Esophagus mucosa (tissue), 1 donor: ENCODE measurements at regions not wholly inside any gene's neighbourhood (a gene's known extent, or its start where the extent isn't known, plus 50 kb on each side); places are given as distances from the start of the nearest gene placed in this dataset.

Experiments used
- ATAC-seq: fragments of 200-7000 bp; cut with Tn5 transposase; one replicate; pipeline ENCODE4 v1.9.1; 2020
- donor health status: DM: yes; HTN: yes; CAD: no.

- ATAC-seq = no peak
Observed at GRCh38 chr10:35707642-35708425, 65.7 kb upstream of the FZD8 start.

GRCh38 chr10:35706959-35707358 lies 64.9 kb upstream of the FZD8 start:
- no peak for ATAC-seq

- ATAC-seq = no peak
Observed at GRCh38 chr10:35705671-35706070, 63.6 kb upstream of the FZD8 start.

- no peak for ATAC-seq
Observed at GRCh38 chr10:35705051-35705450, 63.0 kb upstream of the FZD8 start.

GRCh38 chr10:35704401-35704800 lies 62.3 kb upstream of the FZD8 start:
- no peak for ATAC-seq

GRCh38 chr10:35700487-35700882 lies 58.4 kb upstream of the FZD8 start:
- no peak for ATAC-seq

- no peak for ATAC-seq
Observed at GRCh38 chr10:35699848-35700486, 57.9 kb upstream of the FZD8 start.

GRCh38 chr10:35696392-35697287 lies 54.5 kb upstream of the FZD8 start:
- no peak for ATAC-seq

- ATAC-seq = no peak
Observed at GRCh38 chr10:35693800-35694199, 51.7 kb upstream of the FZD8 start.
